Stimulated activated CD4-positive, alpha-beta T cell treated with anti-CD3 and anti-CD28 coated beads, Interleukin-15, amount 100 ng/mL, for 1 hour (primary cell): ENCODE measurements at regions not wholly inside any gene's neighbourhood (a gene's known extent, or its start where the extent isn't known, plus 50 kb on each side); places are given as distances from the start of the nearest gene placed in this dataset.
"Not testable (repeated sequence)": the region's sequence is repeated elsewhere in the genome, so short reads cannot be mapped to it uniquely, and the experiment has no call there.

Experiments
- DNase-seq, 2 donors: peaks; one replicate each; pipeline ENCODE4 v3.0.0-alpha.2; 2020; ENCODE audit warnings: low read depth in 1 of 2, low spot score in 1 of 2

DNA sequence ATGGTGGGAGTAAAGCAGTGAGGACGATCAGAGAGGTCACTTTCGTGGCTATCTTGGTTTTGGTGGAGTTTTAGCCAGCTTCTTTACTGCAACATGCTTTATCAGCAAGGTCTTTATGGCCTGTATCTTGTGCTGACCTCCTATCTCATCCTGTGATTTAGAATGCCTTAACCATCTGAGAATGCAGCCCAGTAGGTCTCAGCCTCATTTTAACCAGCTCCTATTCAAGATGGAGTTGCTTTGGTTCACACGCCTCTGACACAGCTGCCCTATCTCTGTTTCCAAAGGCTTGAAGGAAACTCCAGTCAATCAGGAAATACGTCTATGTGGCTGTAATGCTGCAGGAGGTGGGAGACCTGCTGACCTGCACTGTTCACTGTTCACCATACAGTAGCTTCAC lies 146.1 kb upstream of the POGK start:
- DNase-seq, result no peak

GRCh38 chr1:166693673-166694297 lies 145.5 kb upstream of the POGK start:
- no peak for DNase-seq

DNA sequence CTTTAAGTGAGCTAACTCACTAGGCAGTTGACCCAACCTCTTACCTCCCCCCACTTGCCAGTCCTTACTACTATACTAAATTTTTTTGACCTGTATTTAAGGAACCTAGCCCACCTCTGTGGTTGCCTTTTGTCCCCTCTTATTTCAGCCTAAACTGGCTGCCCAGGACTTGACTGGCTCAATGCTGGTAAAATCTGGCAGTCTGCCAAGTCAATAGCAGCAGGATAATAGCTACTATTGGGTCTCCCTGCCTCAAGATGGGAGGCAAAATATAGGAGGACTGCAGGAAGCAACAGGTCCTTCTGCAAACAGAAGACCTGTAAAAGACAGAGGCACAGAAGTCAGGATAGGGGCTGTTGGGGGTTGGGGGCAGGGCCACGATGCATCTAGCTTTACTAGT lies 144.2 kb upstream of the POGK start:
- DNase-seq, result no peak

GRCh38 chr1:166695834-166696233 lies 143.4 kb upstream of the POGK start:
- DNase-seq, result not testable (repeated sequence)

- no peak for DNase-seq
These were observed 140.5 kb upstream of the POGK start for GRCh38 chr1:166698771-166699170.

DNA sequence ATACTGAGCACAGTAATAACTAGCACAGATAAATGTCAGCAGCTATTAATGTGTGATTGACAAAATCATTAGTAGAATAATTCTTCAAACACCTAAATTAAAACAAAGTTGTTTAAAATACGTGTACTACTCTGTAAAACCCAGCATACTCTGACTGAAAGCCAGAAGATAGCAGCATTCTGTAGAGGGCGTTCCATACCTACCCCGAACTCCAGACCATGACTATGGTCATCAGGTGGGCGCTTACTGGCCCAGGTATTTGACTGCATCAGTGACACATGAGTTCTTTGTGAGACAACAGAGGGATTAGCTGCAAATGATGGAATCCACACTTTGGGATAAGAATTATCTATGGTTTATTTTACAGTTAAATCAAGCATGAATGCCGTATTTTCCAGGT lies 139.7 kb upstream of the POGK start:
- no peak for DNase-seq

- no peak for DNase-seq
These were observed 138.6 kb upstream of the POGK start for GRCh38 chr1:166700696-166701095.

- no peak for DNase-seq
These were observed 137.6 kb upstream of the POGK start for GRCh38 chr1:166701603-166702100.

DNA sequence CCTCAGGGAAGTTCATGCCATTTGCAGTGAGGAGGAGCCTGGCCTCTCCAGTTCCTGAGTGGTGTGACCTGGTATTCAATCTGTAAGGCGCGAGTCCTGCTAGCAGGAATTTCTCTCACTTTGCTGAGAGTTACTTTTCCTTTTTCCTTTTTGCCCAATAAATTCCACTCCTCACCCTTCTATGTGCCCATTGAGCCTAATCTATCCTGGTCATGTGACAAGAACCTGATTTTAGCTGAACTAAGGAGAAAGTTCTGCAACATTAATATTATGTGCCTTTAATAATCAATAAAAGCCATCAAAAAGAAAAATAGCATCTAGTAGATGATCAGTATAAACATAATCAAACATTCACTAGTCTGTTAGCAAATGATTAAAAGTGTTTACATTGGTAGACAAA lies 136.1 kb upstream of the POGK start:
- no peak for DNase-seq

DNA sequence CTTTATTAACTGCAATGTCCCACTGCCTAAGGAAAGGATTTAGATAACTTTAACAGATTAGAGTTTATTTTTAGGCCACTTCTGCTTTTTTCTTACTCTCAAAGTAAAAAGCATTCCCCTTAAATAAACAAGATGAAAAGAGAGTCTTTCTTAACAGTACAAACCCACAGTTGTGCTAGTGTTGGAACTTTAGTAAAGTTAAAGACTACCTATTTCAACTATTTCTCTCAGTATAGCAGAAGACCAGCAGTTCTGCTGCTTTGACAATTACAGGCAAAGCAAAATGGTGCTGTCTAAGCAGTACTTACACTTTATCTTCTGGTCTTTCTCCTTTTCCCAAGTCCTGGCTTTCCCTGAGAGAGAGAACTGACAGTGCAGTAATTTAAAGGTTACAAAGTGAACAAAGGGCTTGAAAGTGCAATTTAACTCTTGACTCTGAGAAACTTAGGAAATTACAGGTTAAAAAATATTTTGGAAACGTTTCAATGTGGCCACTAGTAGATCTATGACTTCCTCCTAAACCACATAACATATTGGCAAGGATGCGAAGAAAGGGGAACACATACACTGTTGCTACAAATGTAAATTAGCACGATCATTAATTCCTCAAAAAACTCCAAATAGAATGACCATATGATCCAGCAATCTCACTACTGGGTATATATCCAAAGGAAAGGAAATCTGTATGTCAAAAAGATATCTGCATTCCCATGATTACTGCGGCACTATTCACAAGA lies 135.4 kb upstream of the POGK start:
- no peak for DNase-seq

DNA sequence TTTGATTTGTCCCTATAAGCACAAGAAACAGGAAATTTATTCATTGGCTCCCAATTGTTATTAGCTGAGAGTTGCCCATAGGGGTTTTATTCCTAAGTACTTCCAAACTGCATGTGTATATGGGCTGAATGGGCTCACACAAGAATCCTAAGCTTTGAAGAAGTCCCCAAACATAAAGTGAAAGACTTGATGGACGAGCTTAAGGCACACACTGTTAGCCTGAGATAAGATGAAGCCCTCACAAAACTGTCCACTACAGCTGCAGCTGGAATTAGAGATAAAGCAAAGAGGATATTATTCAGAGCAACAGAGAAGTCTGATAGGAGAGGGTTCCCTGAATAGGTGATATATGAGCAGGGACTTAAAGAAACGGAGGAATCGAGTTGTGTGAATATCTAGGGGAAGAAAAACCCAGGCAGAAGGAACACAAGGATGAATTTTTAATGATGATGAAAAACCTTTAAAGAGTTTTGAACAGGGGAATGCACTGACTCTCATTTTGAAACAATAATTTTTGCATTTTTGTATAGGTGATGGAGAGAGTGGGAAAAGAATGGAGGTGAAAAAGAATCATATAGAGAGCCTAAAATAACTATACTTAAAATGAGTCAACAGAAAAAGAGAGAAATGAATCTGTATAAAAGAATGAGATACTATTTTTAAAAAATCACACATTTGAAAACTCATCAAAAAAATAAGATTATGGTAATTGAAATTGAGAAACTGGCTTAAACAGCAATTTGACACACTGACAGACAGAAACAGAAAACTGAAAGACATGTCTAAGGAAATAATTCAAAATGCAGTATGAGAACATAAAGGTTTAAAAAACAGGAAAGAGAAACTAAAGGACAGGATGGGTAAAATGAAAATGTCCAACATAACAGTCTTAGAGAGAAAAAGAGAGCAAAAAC lies 133.6 kb upstream of the POGK start:
- no peak for DNase-seq

GRCh38 chr1:166716620-166717019 lies 122.7 kb upstream of the POGK start:
- no peak for DNase-seq

- DNase-seq, result no peak
These were observed 118.1 kb upstream of the POGK start for GRCh38 chr1:166721145-166721544.

DNA sequence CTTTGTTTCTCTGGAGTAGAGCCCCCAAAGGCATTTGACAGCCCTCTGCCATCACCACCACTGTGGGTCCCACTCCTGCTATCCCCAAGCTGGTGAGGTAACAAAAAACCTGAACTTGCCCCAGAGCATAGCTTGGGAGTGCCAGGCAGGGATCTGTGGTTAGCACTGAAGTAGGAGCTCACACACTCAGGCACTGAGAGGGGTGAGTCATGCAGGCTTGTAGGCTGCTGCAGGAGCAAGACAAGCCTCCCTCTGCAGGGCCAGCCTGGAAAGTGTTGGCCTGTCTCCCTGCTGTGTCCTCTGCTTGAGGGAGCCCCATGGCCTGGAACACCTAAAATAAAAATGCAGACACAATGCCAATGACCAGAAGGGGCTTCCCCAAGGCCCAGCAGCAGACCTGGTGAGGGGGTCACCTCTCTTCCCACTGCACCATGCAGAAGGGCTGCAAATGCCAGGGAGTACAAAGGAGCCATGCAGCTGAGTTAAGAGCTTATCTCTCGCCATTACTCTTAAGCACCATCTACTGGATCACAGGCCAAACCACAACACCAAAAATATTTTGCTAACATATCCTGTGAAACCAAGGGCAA lies 108.9 kb upstream of the POGK start:
- DNase-seq, result no peak

DNA sequence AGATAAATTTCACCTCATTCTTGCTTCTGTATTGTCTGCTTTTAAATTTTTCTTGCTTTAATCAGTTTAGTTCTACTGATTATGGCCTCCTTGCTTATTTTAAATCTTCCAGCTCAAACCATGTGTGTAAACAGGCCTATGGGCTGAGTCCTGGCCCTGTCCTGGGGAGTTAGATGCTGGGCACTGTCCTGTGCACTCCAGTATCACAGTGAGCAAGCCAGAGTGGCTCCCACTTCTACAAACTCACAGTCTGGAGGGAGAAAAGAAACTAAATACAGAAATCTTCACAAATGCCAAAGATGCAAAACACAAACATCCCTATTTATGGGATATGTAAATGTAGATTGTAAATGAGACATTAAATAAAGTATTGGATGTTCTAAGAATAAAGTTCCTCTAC lies 101.1 kb upstream of the POGK start:
- no peak for DNase-seq

DNA sequence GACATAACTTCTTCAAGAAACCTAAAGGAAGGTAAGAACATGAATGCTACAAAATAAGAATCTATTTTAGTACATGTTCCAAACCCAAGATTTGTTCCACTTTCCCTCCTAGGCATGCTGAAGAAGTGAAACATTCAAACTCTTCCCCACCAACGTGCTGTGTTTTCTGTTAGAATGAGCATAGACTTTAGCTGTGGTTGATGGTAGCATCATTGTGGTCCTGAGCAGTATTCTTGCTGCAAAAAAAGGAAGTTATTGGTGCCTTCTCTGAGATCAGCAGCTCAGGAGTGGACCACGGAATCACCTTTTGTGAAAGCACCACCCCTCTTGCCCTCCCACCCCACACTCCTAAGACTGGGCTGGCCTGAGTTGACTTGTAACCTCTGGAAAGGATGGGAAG lies 100.4 kb upstream of the POGK start:
- DNase-seq, result no peak

DNA sequence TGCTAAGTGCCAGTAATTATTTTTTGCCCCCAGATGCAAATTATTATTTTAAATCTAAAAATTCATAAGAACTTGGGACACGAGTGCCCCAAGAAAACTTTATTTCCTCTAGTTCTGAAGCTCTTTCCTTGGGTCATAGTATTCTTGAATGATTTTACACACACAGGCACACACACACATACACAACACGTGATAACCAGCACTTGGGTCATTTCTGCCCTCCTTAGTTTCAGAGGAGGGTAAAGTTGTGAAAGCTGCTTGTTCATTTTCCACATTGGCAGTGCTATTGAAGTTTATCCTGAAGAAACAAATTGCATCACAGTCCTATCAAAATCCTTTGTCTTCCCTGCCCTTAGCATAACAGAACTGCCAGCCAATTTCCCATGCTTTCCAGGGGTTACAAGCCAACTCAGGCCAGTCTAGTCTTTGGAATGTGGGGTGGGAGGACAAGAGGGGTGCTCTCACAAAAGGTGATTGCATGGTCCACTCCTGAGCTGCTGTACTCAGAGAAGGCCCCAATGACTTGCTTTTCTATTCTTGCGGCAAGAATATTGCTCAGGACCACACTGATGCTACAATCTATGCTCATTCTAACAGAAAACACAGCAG lies 98.5 kb upstream of the POGK start:
- DNase-seq, result no peak

DNA sequence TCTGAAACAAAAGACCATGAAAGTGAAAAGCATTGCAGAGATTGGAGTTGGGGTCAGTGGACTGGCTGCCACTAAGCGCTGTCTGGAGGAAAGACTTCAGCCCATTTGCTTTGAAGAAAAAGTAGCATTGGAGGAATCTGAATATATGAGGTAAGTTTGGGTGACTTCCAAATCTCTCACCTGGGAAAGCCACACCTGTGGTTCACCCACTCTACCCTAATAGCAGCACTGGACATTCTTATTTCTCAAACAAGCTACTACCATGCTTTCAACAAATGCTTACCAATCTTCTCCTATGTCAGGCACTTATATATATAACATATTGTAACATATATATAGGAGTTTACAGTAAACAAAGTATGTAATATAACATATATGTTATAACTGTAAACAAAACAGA lies 76.0 kb upstream of the POGK start:
- DNase-seq, result no peak

- no peak for DNase-seq
These were observed 72.3 kb upstream of the POGK start for GRCh38 chr1:166766942-166767341.

DNA sequence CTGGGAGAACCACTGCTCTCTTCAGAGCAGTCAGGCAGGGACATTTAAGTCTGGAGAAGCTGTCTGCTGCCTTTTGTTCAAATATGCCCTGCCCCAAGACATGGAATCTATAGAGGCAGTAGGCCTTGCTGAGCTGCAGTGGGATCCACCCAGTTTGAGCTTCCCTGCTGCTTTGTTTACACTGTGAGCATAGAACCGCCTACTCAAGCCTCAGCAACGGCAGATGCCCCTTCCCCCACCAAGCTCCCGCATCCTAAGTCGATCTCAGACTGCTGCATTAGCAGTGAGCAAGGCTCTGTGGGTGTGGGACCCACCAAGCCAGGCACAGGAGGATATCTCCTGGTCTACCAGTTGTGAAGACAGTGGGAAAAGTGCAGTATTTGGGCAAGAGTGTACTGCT lies 54.6 kb upstream of the POGK start:
- DNase-seq, result not testable (repeated sequence)

DNA sequence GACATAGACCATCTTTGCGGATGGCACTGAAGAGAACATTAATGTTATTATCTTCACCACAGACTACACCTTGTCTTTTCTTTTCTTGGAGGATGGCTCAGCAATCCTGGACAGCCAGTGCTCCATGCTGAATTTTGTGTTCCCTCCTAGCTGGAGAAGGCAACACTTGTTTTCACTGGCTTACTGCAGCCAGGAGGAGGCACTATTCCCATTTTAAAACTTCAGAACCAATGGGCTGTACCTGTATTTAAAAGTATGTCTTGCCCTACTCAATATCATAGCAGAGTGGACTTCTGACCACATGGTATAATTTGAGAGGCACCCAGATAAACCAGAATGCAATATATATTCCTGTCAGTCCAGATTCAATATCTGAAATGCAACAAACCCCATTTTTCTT lies 53.3 kb upstream of the POGK start:
- DNase-seq, result no peak
